PC-3 (cell line): ENCODE measurements at regions not wholly inside any gene's neighbourhood (a gene's known extent, or its start where the extent isn't known, plus 50 kb on each side); places are given as distances from the start of the nearest gene placed in this dataset.

Experiments
- ATAC-seq: fragments of 200-7000 bp; cut with Tn5 transposase; 2 replicates; pipeline ENCODE4 v1.9.1; 2020; ENCODE audit warnings: mild to moderate bottlenecking, moderate library complexity
- BruUV-seq: library from RNA; stranded (reverse); fragments of 400-500 nt; replicated peaks from 2 replicates; lab custom pipeline; 2021; lab: Mats Ljungman, UMichigan
- CTCF ChIA-PET: fragments of 300-600 bp; sonication (Branson Sonifier 250); formaldehyde crosslinking; loops from one replicate; lab custom pipeline; 2022; ENCODE audit warnings: antibody characterized with exemption; lab: Charles Lee
- POLR2A ChIA-PET: fragments of 300-600 bp; sonication (Branson Sonifier 250); formaldehyde crosslinking; loops from one replicate; lab custom pipeline; 2022; ENCODE audit warnings: antibody characterized with exemption; ENCODE audit not compliant: unreplicated experiment; lab: Charles Lee
- DNase-seq: peaks from one replicate; pipeline ENCODE4 v3.0.0-alpha.2; 2015
- H2AFZ ChIP-seq: fragments of 300-600 bp; sonication (generic); 2 replicates; pipeline ENCODE4 v1.6.0; 2016; ENCODE audit warnings: antibody characterized with exemption, low read length
- H3F3A ChIP-seq: fragments of 300-600 bp; sonication (generic); one replicate; pipeline ENCODE4 v1.6.0; 2017; ENCODE audit warnings: antibody characterized with exemption, low read length, control low read depth, mild to moderate bottlenecking; ENCODE audit not compliant: unreplicated experiment
- H3K27ac ChIP-seq: fragments of 300-600 bp; sonication (generic); 2 replicates; pipeline ENCODE4 v1.5.1; 2016; ENCODE audit warnings: mild to moderate bottlenecking, low read length
- H3K27me3 ChIP-seq: fragments of 300-600 bp; sonication (generic); 2 replicates; pipeline ENCODE4 v1.6.1; 2016; ENCODE audit warnings: low read length, mixed read lengths
- H3K36me3 ChIP-seq: fragments of 300-600 bp; sonication (generic); 2 replicates; pipeline ENCODE4 v1.6.1; 2016; ENCODE audit warnings: low read depth, mixed run types, low read length, mixed read lengths
- H3K4me1 ChIP-seq: fragments of 300-600 bp; sonication (generic); 2 replicates; pipeline ENCODE4 v1.5.1; 2016; ENCODE audit warnings: low read length; ENCODE audit not compliant: insufficient read depth
- H3K4me2 ChIP-seq: fragments of 300-600 bp; sonication (generic); 2 replicates; pipeline ENCODE4 v1.6.0; 2016; ENCODE audit warnings: low read length
- H3K4me3 ChIP-seq: fragments of 300-600 bp; sonication (generic); 2 replicates; pipeline ENCODE4 v1.5.1; 2016; ENCODE audit warnings: mild to moderate bottlenecking, low read length, mixed read lengths
- H3K79me2 ChIP-seq: fragments of 300-600 bp; sonication (generic); 2 replicates; pipeline ENCODE4 v1.6.1; 2017; ENCODE audit warnings: low read length, mixed read lengths
- H3K9ac ChIP-seq: fragments of 300-600 bp; sonication (generic); 2 replicates; pipeline ENCODE4 v1.6.0; 2016; ENCODE audit warnings: mild to moderate bottlenecking, low read length
- H3K9me2 ChIP-seq: fragments of 300-600 bp; sonication (generic); replicated peaks from 2 replicates; pipeline ENCODE4 v1.6.1; 2016; ENCODE audit warnings: mixed run types, low read length, mixed read lengths
- H3K9me3 ChIP-seq: fragments of 300-600 bp; sonication (generic); 2 replicates; pipeline ENCODE4 v1.6.1; 2016; ENCODE audit warnings: low read length, mixed read lengths
- H4K20me1 ChIP-seq: fragments of 300-600 bp; sonication (generic); 2 replicates; pipeline ENCODE4 v1.6.1; 2016; ENCODE audit warnings: low read length, mixed read lengths
- EZH2 ChIP-seq: fragments of 300-600 bp; sonication (generic); IDR thresholded peaks from one replicate; pipeline ENCODE4 v1.6.1; 2017; ENCODE audit warnings: antibody characterized with exemption, mild to moderate bottlenecking, low read length; ENCODE audit not compliant: unreplicated experiment
- EZH2phosphoT487 ChIP-seq: fragments of 300-600 bp; sonication (generic); IDR thresholded peaks from 2 replicates; pipeline ENCODE4 v1.6.1; 2018; ENCODE audit warnings: mild to moderate bottlenecking, antibody characterized with exemption, low read length, borderline replicate concordance
- intact Hi-C: fragments of 100-400 bp; cut with micrococcal nuclease; formaldehyde crosslinking; loops from 2 replicates; pipeline ENCODE4 v1.9.0; 2023
- TF ChIP-seq, protein P1 (sequence below): fragments of 300-600 bp; sonication (generic); conservative IDR thresholded peaks from 2 replicates; pipeline ENCODE4 v1.5.1; 2017; ENCODE audit warnings: antibody characterized with exemption, low read depth, mild to moderate bottlenecking, low read length

DNA sequence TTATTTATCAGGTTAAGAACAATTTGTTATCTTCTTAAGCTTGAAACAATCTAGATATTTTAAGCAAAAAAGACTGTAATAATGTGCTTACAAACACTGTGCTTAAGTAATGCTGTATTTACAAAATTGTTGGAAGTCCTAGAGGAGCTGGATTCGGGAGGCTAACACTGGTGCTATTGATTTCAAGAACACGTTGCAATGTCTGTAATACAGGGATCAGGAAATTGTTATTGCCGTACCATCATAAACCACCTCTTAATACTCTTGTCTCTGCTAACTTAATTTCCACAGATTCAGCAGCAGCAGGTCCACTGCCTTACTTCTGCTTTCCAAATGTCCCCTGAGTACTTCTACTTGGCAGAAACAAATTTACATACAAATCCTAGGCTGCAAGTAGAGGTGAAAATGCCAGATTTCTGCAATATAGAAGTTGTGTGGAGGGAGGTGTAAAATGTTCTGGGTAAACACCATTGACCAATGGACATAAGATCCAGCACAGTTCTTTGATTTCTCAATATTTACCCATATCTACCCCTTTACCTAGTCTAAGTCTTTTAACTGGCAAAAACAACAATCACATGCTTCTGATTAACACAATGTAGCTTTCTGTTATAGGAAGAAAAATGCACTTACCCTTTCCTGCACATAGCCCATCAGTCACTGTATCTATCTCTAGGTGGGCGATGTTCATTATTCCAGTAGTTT is 663.4 kb downstream of the TMTC2 start:
- intact Hi-C loops = no loop called here
- Histone ChIP-seq H3K4me3 (no peak overlapping the region), H3K4me1 (no peaks in the 10 kb centered on the region), H3K36me3 (no peaks in the 10 kb centered on the region), H3F3A (no peaks in the 10 kb centered on the region), H3K4me2 (no peak overlapping the region), H3K9me3 (no peaks in the 10 kb centered on the region), H3K9me2 (no peaks in the 10 kb centered on the region), H3K27me3 (no peaks in the 10 kb centered on the region), H3K79me2 (no peaks in the 10 kb centered on the region), H3K9ac (no peak overlapping the region), H4K20me1 (no peaks in the 10 kb centered on the region), H2AFZ (no peak overlapping the region), H3K27ac (no peak overlapping the region)
- ChIA-PET CTCF (no interaction called here), POLR2A (no interaction called here)
- BruUV-seq = no TSS peak
- DNase-seq (no peak), ATAC-seq (no peak)
- TF ChIP-seq EZH2phosphoT487 = no peak

DNA sequence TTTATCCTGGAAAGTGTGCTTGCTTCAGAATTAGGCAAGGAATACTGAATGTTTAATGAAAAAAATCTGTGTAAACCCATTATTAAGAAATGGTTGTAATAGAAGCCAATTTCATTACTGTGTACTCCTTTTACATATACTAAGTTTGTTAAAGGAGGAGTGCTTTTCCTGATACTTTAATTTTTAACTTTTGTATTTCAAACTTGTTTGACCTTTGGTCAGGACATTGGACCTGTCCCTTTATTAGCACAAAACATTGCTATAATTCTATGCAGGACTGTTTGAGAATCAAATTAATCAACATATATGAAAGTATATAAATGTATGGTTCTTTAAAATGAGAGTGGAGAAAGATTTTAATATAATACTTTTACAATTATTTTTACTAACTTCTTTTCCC is 659.6 kb downstream of the TMTC2 start:
- H3K27ac ChIP-seq = no peak overlapping the region
- TF ChIP-seq, protein P1, sequence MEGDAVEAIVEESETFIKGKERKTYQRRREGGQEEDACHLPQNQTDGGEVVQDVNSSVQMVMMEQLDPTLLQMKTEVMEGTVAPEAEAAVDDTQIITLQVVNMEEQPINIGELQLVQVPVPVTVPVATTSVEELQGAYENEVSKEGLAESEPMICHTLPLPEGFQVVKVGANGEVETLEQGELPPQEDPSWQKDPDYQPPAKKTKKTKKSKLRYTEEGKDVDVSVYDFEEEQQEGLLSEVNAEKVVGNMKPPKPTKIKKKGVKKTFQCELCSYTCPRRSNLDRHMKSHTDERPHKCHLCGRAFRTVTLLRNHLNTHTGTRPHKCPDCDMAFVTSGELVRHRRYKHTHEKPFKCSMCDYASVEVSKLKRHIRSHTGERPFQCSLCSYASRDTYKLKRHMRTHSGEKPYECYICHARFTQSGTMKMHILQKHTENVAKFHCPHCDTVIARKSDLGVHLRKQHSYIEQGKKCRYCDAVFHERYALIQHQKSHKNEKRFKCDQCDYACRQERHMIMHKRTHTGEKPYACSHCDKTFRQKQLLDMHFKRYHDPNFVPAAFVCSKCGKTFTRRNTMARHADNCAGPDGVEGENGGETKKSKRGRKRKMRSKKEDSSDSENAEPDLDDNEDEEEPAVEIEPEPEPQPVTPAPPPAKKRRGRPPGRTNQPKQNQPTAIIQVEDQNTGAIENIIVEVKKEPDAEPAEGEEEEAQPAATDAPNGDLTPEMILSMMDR = no peak
- TF ChIP-seq EZH2phosphoT487 = no peak
- TF ChIP-seq EZH2 = no peak
- no peak for DNase-seq
- no peaks in the 10 kb centered on the region for H4K20me1 ChIP-seq
- H3K9me2 ChIP-seq = no peaks in the 10 kb centered on the region
- no peaks in the 10 kb centered on the region for H3K9me3 ChIP-seq
- no TSS peak for BruUV-seq
- H3K36me3 ChIP-seq = no peaks in the 10 kb centered on the region
- intact Hi-C loops = no loop called here
- ChIA-PET CTCF (no interaction called here), POLR2A (no interaction called here)
- H3K4me1 ChIP-seq = no peaks in the 10 kb centered on the region
- no peak overlapping the region for H2AFZ ChIP-seq
- no peak overlapping the region for H3K4me2 ChIP-seq
- no peak overlapping the region for H3K4me3 ChIP-seq
- no peaks in the 10 kb centered on the region for H3F3A ChIP-seq
- no peaks in the 10 kb centered on the region for H3K79me2 ChIP-seq
- H3K9ac ChIP-seq = no peak overlapping the region
- no peak for ATAC-seq
- no peaks in the 10 kb centered on the region for H3K27me3 ChIP-seq

DNA sequence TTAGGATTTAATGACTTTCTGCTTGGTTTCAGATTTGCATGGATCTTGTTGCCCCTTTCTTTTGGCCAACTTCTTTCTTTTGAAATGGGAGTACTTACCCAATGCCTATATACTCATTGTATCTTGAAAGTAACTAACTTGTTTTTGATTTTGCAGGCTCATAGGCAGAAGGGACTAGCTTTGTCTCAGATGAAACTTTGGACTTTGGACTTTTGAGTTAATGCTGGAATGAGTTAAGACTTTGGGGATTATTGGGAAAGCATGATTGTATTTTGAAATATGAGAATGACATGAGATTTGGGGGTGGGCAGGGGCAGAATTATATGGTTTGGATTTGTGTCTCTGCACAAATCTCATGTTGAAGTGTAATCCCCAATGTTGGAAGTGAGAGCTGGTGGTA is 657.1 kb downstream of the TMTC2 start:
- TF ChIP-seq, protein P1 = no peak
- TF ChIP-seq EZH2 (no peak), EZH2phosphoT487 (no peak)
- Histone ChIP-seq H3K9ac (no peak overlapping the region), H3K4me2 (no peak overlapping the region), H3K9me3 (no peaks in the 10 kb centered on the region), H3K4me1 (no peaks in the 10 kb centered on the region), H3K79me2 (no peaks in the 10 kb centered on the region), H3K9me2 (no peaks in the 10 kb centered on the region), H3K4me3 (no peak overlapping the region), H4K20me1 (no peaks in the 10 kb centered on the region), H2AFZ (no peak overlapping the region), H3K27me3 (no peaks in the 10 kb centered on the region), H3F3A (no peaks in the 10 kb centered on the region), H3K27ac (no peak overlapping the region), H3K36me3 (no peaks in the 10 kb centered on the region)
- CTCF ChIA-PET = no interaction called here
- POLR2A ChIA-PET = no interaction called here
- DNase-seq (no peak), ATAC-seq (no peak)
- no TSS peak for BruUV-seq
- intact Hi-C loops = no loop called here
